Sciatic nerve (tissue), 2 donors: ENCODE measurements at regions not wholly inside any gene's neighbourhood (a gene's known extent, or its start where the extent isn't known, plus 50 kb on each side); places are given as distances from the start of the nearest gene placed in this dataset.

Experiments
- ATAC-seq: fragments of 200-7000 bp; cut with Tn5 transposase; one replicate; pipeline ENCODE4 v1.9.1; 2020; ENCODE audit warnings: mild to moderate bottlenecking, moderate library complexity
- DNase-seq: peaks from one replicate; pipeline ENCODE4 v3.0.0-alpha.2; 2020; ENCODE audit warnings: low spot score
- intact Hi-C: fragments of 100-400 bp; cut with DNase I; formaldehyde crosslinking; loops from one replicate; pipeline ENCODE4 v1.14.2; 2022
- donor health status: DM: no; HTN: no; CAD: no.
- donor health status: DM: no; HTN: no; CAD: no.

- ATAC-seq = no peak
- no peak for DNase-seq
These were observed 237.4 kb downstream of the LPIN1 start for GRCh38 chr2:11983870-11984269.

GRCh38 chr2:11984316-11985158 is 238.1 kb downstream of the LPIN1 start:
- intact Hi-C loops = no loop called here
- no peak for ATAC-seq
- no peak for DNase-seq

More at GRCh38 chr2:11983870-11984269, 237.4 kb downstream of the LPIN1 start:
- intact Hi-C loops = no loop called here

- intact Hi-C loops = no loop called here
- ATAC-seq (no peak), DNase-seq (no peak)
These were observed 239.6 kb downstream of the LPIN1 start for GRCh38 chr2:11985817-11986566.

DNA sequence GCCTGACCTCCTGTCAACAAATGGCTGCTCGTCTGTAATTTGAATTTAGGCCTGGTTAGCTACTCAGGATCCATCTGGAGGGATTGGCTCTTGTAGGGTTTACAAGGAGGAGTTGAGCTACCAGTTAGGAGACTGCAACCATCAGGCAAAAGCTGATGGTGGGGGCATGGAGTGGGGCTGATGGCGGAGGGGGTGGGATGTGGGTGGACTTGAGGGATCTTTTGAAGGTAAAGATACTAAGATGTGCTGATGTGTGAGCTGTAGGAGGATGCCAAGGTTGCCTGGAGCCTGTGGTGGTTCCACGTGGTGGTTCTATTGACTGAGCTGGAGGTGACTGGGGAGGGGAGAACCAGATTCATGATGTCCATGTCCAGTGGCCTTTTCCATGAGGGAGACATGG is 240.7 kb downstream of the LPIN1 start:
- intact Hi-C loops = no loop called here
- no peak for DNase-seq
- ATAC-seq = no peak

DNA sequence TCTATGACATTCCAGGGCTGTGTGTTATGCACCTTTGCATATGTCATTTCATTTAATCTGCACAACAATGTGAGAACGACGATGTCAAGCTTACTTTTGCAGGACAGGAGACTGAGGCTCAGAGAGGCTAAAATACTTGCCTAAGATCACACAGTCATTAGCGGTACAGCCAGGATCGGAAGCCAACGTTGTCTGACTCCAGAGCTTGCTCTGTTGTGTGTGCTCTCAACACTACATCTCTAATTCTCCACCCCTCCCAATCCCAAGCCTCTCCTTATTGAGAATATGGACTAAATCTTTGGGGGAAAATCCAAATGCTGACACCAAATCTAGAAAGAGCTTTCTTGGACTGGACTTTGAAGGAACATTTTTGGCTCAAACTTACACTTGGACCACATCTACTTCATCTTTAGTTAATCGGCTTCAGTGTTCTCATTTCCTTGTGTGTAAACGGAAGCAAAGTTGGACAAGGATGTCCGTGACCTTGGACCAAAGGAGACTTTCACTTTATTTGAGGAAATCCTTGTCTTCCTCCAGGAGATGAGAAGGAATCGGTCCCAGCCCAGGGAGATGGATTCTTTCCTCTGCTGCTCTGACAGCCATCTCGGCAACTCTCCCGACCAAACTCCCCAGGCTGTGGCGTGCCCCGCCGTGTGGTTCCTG is 242.4 kb downstream of the LPIN1 start:
- ATAC-seq (peak; percentile 83), DNase-seq (peak; percentile 73)

DNA sequence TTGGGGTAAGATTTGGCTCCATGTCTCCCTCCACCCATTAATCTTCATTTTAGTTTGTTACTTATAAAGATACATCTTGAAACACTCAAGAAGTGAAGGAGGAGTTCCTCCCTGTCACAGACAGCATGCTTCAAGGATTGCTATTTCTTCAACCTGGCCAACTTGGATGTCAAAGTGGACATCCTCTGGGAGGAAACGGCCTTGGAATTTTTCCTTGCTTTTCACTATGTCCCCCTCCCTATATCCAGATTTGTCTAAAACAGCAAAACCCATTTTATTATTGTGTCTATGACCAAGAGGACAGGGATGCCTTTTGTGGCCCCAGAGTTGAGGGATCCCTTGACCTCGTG is 242.9 kb downstream of the LPIN1 start:
- DNase-seq = no peak
- intact Hi-C loops = no loop called here
- no peak for ATAC-seq

More for the DNA sequence above, 242.4 kb downstream of the LPIN1 start:
- intact Hi-C loops = no loop called here

GRCh38 chr2:11990576-11990975 is 244.1 kb downstream of the LPIN1 start:
- DNase-seq (no peak), ATAC-seq (no peak)
- intact Hi-C loops = no loop called here

GRCh38 chr2:11993749-11994148 is 247.3 kb downstream of the LPIN1 start:
- ATAC-seq (no peak), DNase-seq (no peak)
- intact Hi-C loops = no loop called here

- intact Hi-C loops = no loop called here
- DNase-seq (no peak), ATAC-seq (no peak)
These were observed 249.0 kb downstream of the LPIN1 start for GRCh38 chr2:11995456-11995855.

DNA sequence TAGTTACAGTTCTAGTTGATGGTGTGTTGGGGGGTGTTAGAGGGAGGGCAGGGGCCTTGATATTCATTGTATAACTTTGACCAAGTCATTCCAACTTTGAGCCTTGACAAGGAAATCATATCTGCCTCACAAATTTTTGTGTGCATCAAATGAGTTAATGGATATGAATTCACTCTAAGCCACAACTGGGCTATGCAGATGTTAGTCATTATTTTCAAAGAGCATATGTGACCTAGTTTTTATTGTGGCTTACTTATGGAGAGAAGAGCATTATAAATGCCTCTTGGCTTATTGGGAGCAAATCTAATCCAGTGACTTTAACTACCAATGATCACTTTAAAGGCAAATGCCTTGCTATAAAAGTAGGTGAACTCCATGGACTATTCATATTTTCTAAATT is 250.2 kb downstream of the LPIN1 start:
- intact Hi-C loops = no loop called here
- DNase-seq (no peak), ATAC-seq (no peak)

- ATAC-seq (no peak), DNase-seq (no peak)
- intact Hi-C loops = no loop called here
These were observed 250.7 kb downstream of the LPIN1 start for GRCh38 chr2:11997142-11997541.

- intact Hi-C loops = no loop called here
These were observed 251.8 kb downstream of the LPIN1 start for GRCh38 chr2:11998218-11998617.

GRCh38 chr2:11998626-11999378 is 252.4 kb downstream of the LPIN1 start:
- DNase-seq = no peak
- intact Hi-C loops = no loop called here
- ATAC-seq = no peak

More at GRCh38 chr2:11998218-11998617, 251.8 kb downstream of the LPIN1 start:
- no peak for ATAC-seq
- no peak for DNase-seq

GRCh38 chr2:12001621-12002020 is 255.2 kb downstream of the LPIN1 start:
- ATAC-seq (no peak), DNase-seq (no peak)
- intact Hi-C loops = no loop called here

DNA sequence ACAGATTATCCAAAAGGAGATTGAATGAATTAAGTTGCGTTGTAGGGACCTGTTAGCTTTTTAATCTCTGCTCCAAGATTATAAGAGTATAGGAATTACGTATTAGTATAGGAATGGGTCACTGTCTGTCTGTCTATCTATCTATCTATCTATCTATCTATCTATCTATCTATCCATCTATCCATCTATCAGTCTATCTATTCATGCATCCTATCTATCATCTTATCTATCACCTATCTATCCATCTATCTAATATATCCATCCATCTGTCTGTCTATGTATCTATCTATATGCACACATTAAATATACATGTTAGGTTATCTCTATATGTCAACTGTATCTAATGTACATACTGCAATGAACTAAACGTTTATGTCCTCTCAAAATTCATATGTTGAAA is 255.8 kb downstream of the LPIN1 start:
- no peak for DNase-seq
- intact Hi-C loops = no loop called here
- ATAC-seq = no peak

GRCh38 chr2:12004713-12005112 is 258.3 kb downstream of the LPIN1 start:
- DNase-seq (no peak), ATAC-seq (no peak)
- intact Hi-C loops = no loop called here

- peak; percentile 66 for DNase-seq
- intact Hi-C loops = no loop called here
- peak; percentile 51 for ATAC-seq
These were observed 259.7 kb downstream of the LPIN1 start for GRCh38 chr2:12005886-12006681.

- intact Hi-C loops = no loop called here
- DNase-seq = no peak
- no peak for ATAC-seq
These were observed 260.4 kb downstream of the LPIN1 start for GRCh38 chr2:12006850-12007249.
